GM12864 (cell line): ENCODE measurements at regions not wholly inside any gene's neighbourhood (a gene's known extent, or its start where the extent isn't known, plus 50 kb on each side); places are given as distances from the start of the nearest gene placed in this dataset.

ENCODE experiments used
- DNase-seq: peaks from one replicate; pipeline ENCODE4 v3.0.0-alpha.2; 2011; ENCODE audit warnings: low read depth
- H3K4me3 ChIP-seq: 2 replicates; pipeline ENCODE4 v1.5.1; 2011; ENCODE audit warnings: mild to moderate bottlenecking, low read depth, low read length, control low read depth
- TF ChIP-seq, protein P1 (sequence below): IDR thresholded peaks from 2 replicates; pipeline ENCODE4 v1.5.1; 2011; ENCODE audit warnings: low read depth, mild to moderate bottlenecking, moderate library complexity, low read length, control low read depth, inconsistent platforms; ENCODE audit errors: missing control alignments

GRCh38 chr18:78765637-78766281 lies 213.9 kb upstream of the SALL3 start:
- no peak overlapping the region for H3K4me3 ChIP-seq
- TF ChIP-seq, protein P1, sequence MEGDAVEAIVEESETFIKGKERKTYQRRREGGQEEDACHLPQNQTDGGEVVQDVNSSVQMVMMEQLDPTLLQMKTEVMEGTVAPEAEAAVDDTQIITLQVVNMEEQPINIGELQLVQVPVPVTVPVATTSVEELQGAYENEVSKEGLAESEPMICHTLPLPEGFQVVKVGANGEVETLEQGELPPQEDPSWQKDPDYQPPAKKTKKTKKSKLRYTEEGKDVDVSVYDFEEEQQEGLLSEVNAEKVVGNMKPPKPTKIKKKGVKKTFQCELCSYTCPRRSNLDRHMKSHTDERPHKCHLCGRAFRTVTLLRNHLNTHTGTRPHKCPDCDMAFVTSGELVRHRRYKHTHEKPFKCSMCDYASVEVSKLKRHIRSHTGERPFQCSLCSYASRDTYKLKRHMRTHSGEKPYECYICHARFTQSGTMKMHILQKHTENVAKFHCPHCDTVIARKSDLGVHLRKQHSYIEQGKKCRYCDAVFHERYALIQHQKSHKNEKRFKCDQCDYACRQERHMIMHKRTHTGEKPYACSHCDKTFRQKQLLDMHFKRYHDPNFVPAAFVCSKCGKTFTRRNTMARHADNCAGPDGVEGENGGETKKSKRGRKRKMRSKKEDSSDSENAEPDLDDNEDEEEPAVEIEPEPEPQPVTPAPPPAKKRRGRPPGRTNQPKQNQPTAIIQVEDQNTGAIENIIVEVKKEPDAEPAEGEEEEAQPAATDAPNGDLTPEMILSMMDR = no peak
- no peak for DNase-seq

- TF ChIP-seq, protein P1 = no peak
- DNase-seq = no peak
- no peak overlapping the region for H3K4me3 ChIP-seq
Observed at GRCh38 chr18:78766651-78767533, 212.7 kb upstream of the SALL3 start.

DNA sequence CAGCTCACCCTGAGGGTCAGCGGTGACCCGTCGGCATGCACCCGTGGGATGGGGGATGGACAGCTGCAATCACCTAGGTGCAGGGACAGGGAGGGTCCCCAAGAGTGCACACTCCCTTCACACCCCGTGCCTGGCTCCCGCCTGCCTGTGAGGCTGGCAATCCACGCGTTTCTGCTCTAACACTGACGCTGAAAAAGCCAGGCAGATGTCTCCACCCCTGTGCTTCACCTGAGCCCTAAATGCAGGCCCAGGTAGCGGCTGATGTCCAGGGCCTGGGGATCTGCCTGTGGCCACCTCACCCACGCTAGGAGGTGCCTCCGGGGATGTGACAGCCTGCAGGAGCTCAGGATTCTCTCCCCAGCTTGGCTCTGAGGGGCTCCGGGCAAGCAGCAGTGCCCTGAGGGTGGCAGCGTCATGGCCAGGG lies 212.0 kb upstream of the SALL3 start:
- no peak overlapping the region for H3K4me3 ChIP-seq
- TF ChIP-seq, protein P1 = no peak
- no peak for DNase-seq

- no peak for DNase-seq
- TF ChIP-seq, protein P1 = no peak
- H3K4me3 ChIP-seq = no peak overlapping the region
Observed at GRCh38 chr18:78768221-78768620, 211.4 kb upstream of the SALL3 start.

DNA sequence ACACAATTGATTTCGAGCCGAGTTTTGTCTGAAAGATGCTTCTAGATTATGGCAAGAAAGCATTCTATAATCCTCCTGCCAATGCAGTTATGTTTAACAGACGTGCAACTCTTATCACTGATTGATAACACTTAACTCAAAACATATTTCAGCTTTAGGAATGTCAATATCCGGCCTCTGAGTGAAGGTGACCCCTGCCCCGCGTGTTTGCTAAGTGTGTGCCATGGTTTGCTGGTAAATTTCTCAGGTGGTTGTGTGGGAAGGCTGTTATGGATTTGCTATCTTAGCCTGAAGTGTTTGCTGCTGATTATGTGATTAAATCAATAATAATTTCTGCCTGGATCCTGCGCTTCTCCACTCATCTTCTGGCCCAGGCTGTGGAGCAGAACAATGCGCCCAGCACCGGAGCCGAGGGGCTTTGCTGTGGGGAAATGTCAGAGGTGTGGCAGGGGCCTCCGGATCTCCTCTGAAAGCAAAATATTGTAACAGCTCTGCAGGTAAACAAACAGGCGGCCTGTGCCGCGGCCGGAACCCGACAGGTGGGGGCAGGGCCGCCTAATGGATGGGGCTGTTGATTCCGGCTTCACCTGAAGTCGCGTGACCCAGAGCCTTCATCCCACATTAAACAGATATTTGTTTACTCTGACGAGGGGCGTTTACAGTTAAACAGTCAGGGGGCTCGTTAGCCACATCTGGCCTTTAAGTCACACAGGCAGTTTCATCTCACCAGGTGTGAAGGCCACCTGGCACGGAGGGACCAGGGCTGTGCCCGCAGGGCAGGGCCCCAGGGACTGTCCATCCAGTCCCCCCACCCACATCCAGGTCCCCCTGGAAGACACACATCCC lies 210.7 kb upstream of the SALL3 start:
- no peak for DNase-seq
- no peak overlapping the region for H3K4me3 ChIP-seq
- TF ChIP-seq, protein P1 = no peak

DNA sequence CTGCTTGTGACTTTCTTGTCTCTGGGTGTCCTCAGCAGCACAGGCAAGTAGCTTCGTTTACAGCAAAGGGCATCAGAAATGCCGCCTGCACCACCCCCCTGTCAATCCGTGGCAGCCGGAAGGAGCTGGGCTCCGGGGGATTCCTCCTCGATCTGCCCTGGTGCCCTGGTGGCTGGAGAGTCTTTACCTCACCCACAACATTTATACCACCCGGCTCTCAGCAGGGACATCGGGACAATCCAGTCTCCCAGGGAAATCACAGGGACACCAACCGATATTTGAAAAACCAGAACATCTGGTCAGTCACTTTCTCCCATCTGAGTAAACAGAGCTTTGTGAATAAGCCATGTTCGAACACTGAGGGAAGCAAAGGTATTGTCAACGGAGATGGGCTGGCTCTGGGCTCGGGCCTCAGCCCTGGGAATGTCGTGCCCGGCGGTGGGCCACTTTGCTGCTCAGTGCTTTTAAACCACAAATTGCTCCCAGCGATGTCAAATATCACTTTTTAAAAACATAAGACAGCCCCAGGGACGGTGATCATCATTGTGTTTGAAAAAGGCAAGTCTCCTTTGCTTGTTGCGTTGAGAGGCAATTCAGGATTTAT lies 210.0 kb upstream of the SALL3 start:
- no peak for DNase-seq
- TF ChIP-seq, protein P1 = no peak

More for the DNA sequence above, 210.0 kb upstream of the SALL3 start:
- no peak overlapping the region for H3K4me3 ChIP-seq
